ENCODE measurements at regions not wholly inside any gene's neighbourhood (a gene's known extent, or its start where the extent isn't known, plus 50 kb on each side); places are given as distances from the start of the nearest gene placed in this dataset.

GRCh38 chr13:84129966-84130365 is 247.7 kb upstream of the SLITRK1 start:
- TF ChIP-seq CTCF (IDR thresholded peaks at IDR 0.05; ENCODE audit: control extremely low read depth, extremely low read depth): no peak
- ATAC-seq (ENCODE audit: insufficient read depth, low FRiP score) (no peak), DNase-seq (no peak)
- Histone ChIP-seq H3K9ac (ENCODE audit: insufficient read depth in 1 of 2, low read length in 2 of 2) (no peak overlapping the region), H3K9me3 (ENCODE audit: control insufficient read depth in 4 of 4, insufficient read depth in 3 of 4, low read length in 3 of 4) (no peaks in the 10 kb centered on the region), H3K4me3 (no peak overlapping the region), H3K4me1 (ENCODE audit: control insufficient read depth in 5 of 5, insufficient read depth in 5 of 5, low read length in 5 of 5) (no peaks in the 10 kb centered on the region), H3K27me3 (ENCODE audit: control insufficient read depth in 3 of 3, insufficient read depth in 3 of 3, low read length in 2 of 3) (no peaks in the 10 kb centered on the region), H3K36me3 (ENCODE audit: control insufficient read depth in 4 of 4, insufficient read depth in 4 of 4, low read length in 4 of 4) (no peaks in the 10 kb centered on the region), H3K27ac (ENCODE audit: low read depth in 1 of 2, low read length in 1 of 2) (no peak overlapping the region)
- WGBS, 2 donors: 85 to 95% methylated on average over 2 of the region's 2 CpGs

- Histone ChIP-seq H3K9ac (ENCODE audit: insufficient read depth in 1 of 2, low read length in 2 of 2) (no peak overlapping the region), H3K4me3 (no peak overlapping the region), H3K9me3 (ENCODE audit: control insufficient read depth in 4 of 4, insufficient read depth in 3 of 4, low read length in 3 of 4) (no peaks in the 10 kb centered on the region), H3K36me3 (ENCODE audit: control insufficient read depth in 4 of 4, insufficient read depth in 4 of 4, low read length in 4 of 4) (no peaks in the 10 kb centered on the region), H3K4me1 (ENCODE audit: control insufficient read depth in 5 of 5, insufficient read depth in 5 of 5, low read length in 5 of 5) (no peaks in the 10 kb centered on the region), H3K27me3 (ENCODE audit: control insufficient read depth in 3 of 3, insufficient read depth in 3 of 3, low read length in 2 of 3) (no peaks in the 10 kb centered on the region), H3K27ac (ENCODE audit: low read depth in 1 of 2, low read length in 1 of 2) (no peak overlapping the region)
- no peak for ATAC-seq (ENCODE audit: insufficient read depth, low FRiP score)
- DNase-seq: no peak
- TF ChIP-seq CTCF (IDR thresholded peaks at IDR 0.05; ENCODE audit: control extremely low read depth, extremely low read depth): no peak
- WGBS, 2 donors: 94 to 95% methylated on average over 8 of the region's 8 CpGs
Measured at GRCh38 chr13:84127597-84128128, 245.4 kb upstream of the SLITRK1 start.

- no peaks in the 10 kb centered on the region for H3K27me3 ChIP-seq (ENCODE audit: control insufficient read depth in 3 of 3, insufficient read depth in 3 of 3, low read length in 2 of 3)
- no peak for ATAC-seq (ENCODE audit: insufficient read depth, low FRiP score)
- H3K36me3 ChIP-seq (ENCODE audit: control insufficient read depth in 4 of 4, insufficient read depth in 4 of 4, low read length in 4 of 4): no peaks in the 10 kb centered on the region
- no peak for TF ChIP-seq CTCF (IDR thresholded peaks at IDR 0.05; ENCODE audit: control extremely low read depth, extremely low read depth)
- H3K9ac ChIP-seq (ENCODE audit: insufficient read depth in 1 of 2, low read length in 2 of 2): no peak overlapping the region
- no peak overlapping the region for H3K27ac ChIP-seq (ENCODE audit: low read depth in 1 of 2, low read length in 1 of 2)
- 70 to 85% methylated on average over 7 of the region's 7 CpGs for WGBS, 2 donors
- no peak overlapping the region for H3K4me3 ChIP-seq
- H3K9me3 ChIP-seq (ENCODE audit: control insufficient read depth in 4 of 4, insufficient read depth in 3 of 4, low read length in 3 of 4): no peaks in the 10 kb centered on the region
- no peaks in the 10 kb centered on the region for H3K4me1 ChIP-seq (ENCODE audit: control insufficient read depth in 5 of 5, insufficient read depth in 5 of 5, low read length in 5 of 5)
- DNase-seq: peak in 2 of 3 donors; percentile 17 to 20
Measured at GRCh38 chr13:84126671-84127171, 244.4 kb upstream of the SLITRK1 start.

- Histone ChIP-seq H3K27me3 (ENCODE audit: control insufficient read depth in 3 of 3, insufficient read depth in 3 of 3, low read length in 2 of 3) (no peaks in the 10 kb centered on the region), H3K36me3 (ENCODE audit: control insufficient read depth in 4 of 4, insufficient read depth in 4 of 4, low read length in 4 of 4) (no peaks in the 10 kb centered on the region), H3K9me3 (ENCODE audit: control insufficient read depth in 4 of 4, insufficient read depth in 3 of 4, low read length in 3 of 4) (no peaks in the 10 kb centered on the region), H3K4me1 (ENCODE audit: control insufficient read depth in 5 of 5, insufficient read depth in 5 of 5, low read length in 5 of 5) (no peaks in the 10 kb centered on the region), H3K4me3 (no peak overlapping the region), H3K9ac (ENCODE audit: insufficient read depth in 1 of 2, low read length in 2 of 2) (no peak overlapping the region), H3K27ac (ENCODE audit: low read depth in 1 of 2, low read length in 1 of 2) (no peak overlapping the region)
- DNase-seq (no peak), ATAC-seq (ENCODE audit: insufficient read depth, low FRiP score) (no peak)
- WGBS, 2 donors: 67 to 82% methylated on average over 1 of the region's 1 CpG
- no peak for TF ChIP-seq CTCF (IDR thresholded peaks at IDR 0.05; ENCODE audit: control extremely low read depth, extremely low read depth)
Measured at GRCh38 chr13:84121456-84121855, 239.2 kb upstream of the SLITRK1 start.

All from lung (tissue), 11 donors.